Muscle layer of duodenum (tissue), 2 donors: ENCODE measurements at regions not wholly inside any gene's neighbourhood (a gene's known extent, or its start where the extent isn't known, plus 50 kb on each side); places are given as distances from the start of the nearest gene placed in this dataset.

ENCODE experiments used
- H3K27ac ChIP-seq: one replicate; pipeline ENCODE4 v1.7.0; 2013; ENCODE audit warnings: mild to moderate bottlenecking, low read length
- H3K27me3 ChIP-seq: one replicate; pipeline ENCODE4 v1.7.0; 2013; ENCODE audit warnings: low read depth, mild to moderate bottlenecking, control low read depth, low read length
- H3K36me3 ChIP-seq, 2 donors: one replicate each; pipeline ENCODE4 v1.7.0; 2013; ENCODE audit warnings: low read length in 2 of 2, control low read depth in 1 of 2, mild to moderate bottlenecking in 1 of 2; ENCODE audit not compliant: insufficient read depth in 2 of 2, control insufficient read depth in 1 of 2
- H3K4me1 ChIP-seq, 2 donors: one replicate each; pipeline ENCODE4 v1.7.0; 2013; ENCODE audit warnings: low read length in 2 of 2, mild to moderate bottlenecking in 2 of 2, control low read depth in 1 of 2, moderate library complexity in 1 of 2; ENCODE audit not compliant: insufficient read depth in 2 of 2, control insufficient read depth in 1 of 2
- H3K4me3 ChIP-seq, 2 donors: one replicate each; pipeline ENCODE4 v1.7.0; 2013; ENCODE audit warnings: low read length in 2 of 2, low read depth in 1 of 2, mild to moderate bottlenecking in 1 of 2
- H3K9me3 ChIP-seq, 2 donors: one replicate each; pipeline ENCODE4 v1.7.0; 2013; ENCODE audit warnings: low read length in 2 of 2, control low read depth in 1 of 2, mild to moderate bottlenecking in 1 of 2; ENCODE audit not compliant: control insufficient read depth in 1 of 2
- donor health status: healthy.

DNA sequence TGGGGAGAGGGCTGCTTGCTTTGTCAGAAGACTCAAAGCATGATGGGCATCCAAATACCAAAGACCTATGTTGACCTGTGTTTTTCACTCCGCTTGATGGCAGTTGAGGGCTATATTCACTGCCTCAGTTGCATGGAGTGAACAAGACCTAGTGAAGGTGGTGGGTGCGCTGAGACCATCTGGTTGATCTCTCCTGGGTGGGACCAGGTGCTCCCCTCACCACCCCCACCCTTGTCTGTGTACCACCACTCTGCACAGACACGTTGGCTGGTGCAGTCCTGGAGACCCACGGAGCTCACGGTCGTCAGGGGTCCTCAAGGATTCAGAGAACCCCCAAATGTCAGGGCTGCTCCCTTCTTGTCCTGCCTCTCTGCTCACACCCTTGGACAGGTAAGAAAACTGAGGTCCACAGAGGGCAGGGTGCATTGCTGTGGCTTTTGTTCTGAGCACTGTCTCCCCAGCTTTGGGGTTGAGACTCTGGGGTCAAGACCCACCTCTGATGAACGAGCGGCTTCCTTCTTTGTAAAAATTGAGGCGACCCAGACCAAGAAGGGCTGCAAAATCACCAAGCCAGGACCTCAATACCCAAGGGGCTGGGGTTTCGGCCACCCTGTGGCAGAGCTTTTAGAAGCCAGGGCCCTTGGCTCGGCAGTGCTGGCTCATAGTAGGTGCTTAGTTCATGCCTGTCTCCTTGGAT, 166.3 kb upstream of the RTL1 start:
- Histone ChIP-seq H3K36me3 (no peaks in the 10 kb centered on the region), H3K4me1 (no peaks in the 10 kb centered on the region), H3K27me3 (no peaks in the 10 kb centered on the region), H3K4me3 (no peak overlapping the region), H3K27ac (no peak overlapping the region), H3K9me3 (no peaks in the 10 kb centered on the region)

DNA sequence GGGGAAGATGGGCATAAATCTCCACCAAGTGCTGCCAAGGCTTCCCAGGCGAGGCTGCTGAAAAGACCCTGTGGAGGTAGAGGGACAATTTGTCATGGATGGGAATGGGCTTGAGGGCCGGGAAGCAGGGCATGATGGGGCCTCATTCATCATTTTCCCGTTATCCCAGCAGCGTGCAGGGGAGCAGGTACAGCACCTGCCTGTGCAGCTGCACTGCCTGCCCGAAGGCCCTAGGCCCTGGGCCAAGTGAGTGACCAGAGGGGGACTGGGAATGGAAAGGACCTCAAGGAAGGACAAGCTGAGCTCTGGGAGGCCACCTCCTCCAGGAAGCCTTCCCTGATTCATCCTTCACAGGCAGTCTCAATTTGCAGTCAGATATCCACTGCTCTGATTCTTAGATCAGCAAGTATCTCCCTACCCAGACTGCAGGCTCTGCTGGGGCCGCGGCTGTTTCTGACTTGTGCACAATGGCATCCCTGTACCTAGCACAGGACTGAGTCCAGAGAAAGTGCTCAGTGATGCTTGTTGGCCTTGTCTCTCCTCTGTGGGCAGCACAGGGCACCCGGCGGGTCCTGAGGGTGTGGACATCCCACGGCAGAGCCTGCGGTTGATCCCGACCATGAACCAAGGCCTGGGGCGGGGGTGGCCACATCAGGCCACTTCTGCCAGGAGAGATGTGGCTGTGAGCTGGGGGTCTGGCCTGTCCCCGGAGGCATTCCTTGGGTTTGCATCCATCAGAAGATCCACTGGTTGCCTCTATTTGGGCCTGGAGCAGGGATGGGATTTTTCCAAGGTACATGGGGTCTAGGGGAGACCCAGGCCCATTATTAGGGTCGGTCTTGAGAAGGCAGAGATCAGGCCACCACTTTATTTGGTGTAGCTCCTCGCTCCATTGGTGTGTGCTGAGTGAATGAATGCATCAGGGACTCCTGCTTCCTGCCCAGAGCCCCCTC, 167.3 kb upstream of the RTL1 start:
- Histone ChIP-seq H3K27ac (no peak overlapping the region), H3K36me3 (no peaks in the 10 kb centered on the region), H3K4me3 (no peak overlapping the region), H3K27me3 (no peaks in the 10 kb centered on the region), H3K9me3 (no peaks in the 10 kb centered on the region), H3K4me1 (no peaks in the 10 kb centered on the region)

DNA sequence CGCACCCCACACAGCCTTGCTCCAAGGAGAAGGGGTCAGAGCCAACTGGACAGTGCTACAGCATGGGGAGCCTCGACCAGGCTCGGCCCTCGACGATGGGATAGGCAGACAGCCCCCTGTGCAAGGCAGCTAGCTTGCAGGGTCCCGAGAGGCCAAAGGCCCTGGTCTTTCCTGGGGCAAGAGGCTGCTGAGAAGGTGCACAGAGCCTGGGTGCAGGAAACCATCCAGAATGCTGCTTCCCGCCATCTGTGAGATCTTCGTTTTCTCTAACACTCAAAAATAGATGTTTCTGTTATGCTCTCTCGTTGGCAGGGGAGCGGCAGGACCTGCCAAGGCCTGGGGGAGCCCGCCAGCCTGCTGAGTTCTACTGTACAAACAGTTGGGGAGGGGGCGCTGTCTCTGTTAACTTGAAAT, 168.0 kb upstream of the RTL1 start:
- Histone ChIP-seq H3K4me1 (no peaks in the 10 kb centered on the region), H3K4me3 (no peak overlapping the region), H3K9me3 (no peaks in the 10 kb centered on the region), H3K36me3 (no peaks in the 10 kb centered on the region), H3K27me3 (peaks cover 3% of the 10 kb centered on the region), H3K27ac (no peak overlapping the region)

DNA sequence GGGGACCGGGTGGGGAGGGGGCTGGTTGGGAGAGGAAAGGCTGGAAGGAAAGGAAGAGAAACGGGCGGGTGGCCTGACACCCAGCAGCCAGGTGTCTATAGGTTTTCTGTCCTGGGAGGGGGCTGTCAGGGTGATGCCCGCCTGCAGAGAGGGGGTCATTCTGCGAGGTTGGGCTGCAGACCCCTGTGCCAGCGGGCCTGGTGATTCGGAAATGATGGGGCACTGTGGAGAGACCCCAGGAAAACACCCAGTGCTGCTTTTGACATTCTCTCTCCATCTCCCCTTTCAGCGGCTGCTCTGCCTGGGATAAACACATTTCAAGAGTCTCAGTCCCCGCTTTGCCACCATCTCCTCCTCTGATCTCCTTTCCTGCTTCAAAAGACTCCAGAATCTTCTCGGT, 168.5 kb upstream of the RTL1 start:
- H3K27ac ChIP-seq = no peak overlapping the region
- H3K4me3 ChIP-seq = no peak overlapping the region
- peaks cover 0 to 2% of the 10 kb centered on the region in 2 donors for H3K4me1 ChIP-seq
- peaks cover 9% of the 10 kb centered on the region for H3K27me3 ChIP-seq
- H3K9me3 ChIP-seq = no peaks in the 10 kb centered on the region
- no peaks in the 10 kb centered on the region for H3K36me3 ChIP-seq

DNA sequence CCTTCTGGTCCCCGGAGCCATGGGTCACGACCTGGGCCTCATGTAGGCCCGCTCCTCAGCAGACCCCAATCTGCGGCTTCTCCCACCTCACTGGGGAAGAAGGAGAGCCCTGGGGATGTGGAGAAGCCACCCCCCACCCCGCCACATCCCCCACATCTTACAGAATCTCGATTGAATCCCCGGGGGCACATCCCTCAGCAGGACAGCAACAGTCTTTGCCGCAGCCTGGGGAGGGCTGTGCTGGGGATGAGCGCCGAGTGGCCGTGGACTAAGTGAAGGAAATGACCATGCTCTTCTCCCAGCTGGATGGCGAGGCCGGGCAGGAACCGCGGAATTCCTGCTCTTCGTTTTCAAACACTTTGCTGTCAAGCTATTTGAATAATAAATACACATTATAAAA, 169.0 kb upstream of the RTL1 start:
- Histone ChIP-seq H3K36me3 (no peaks in the 10 kb centered on the region), H3K4me1 (peaks cover 0 to 6% of the 10 kb centered on the region in 2 donors), H3K27ac (no peak overlapping the region), H3K27me3 (peaks cover 9% of the 10 kb centered on the region), H3K4me3 (no peak overlapping the region), H3K9me3 (no peaks in the 10 kb centered on the region)

DNA sequence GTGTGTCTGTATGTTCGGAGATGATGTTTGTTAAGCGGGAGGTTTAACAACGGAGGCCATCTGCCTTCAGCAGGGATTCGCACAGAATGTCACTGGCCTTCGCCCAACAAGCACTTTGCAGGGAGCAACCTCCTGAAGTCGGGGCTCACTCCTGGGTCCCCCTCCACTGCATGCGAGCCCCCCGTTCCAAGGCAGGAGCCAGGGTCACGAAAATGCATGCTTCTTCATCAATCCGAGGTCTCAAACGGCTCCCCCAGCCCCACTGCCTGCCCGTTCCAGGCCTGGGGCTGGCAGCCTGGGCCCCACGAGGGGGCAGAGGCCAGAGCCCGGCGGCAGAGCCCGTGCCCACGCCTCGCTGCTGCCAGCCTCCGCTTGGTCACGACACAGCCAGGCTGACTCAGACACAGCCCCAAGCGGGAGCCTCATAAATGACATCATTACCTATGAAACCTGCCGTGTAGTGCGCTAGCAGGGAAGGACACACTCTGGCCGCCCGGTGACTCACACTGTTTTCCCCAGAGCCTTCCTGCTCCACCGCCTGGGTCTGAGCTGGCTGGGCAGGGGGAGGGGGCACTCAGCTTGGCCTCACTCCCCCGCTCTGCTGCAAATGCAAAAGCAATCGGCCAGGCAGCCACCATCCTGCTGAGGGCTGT, 169.5 kb upstream of the RTL1 start:
- Histone ChIP-seq H3K4me3 (no peak overlapping the region), H3K27me3 (peaks cover 10% of the 10 kb centered on the region), H3K36me3 (no peaks in the 10 kb centered on the region), H3K27ac (no peak overlapping the region), H3K9me3 (no peaks in the 10 kb centered on the region), H3K4me1 (peaks cover 0 to 10% of the 10 kb centered on the region in 2 donors)

DNA sequence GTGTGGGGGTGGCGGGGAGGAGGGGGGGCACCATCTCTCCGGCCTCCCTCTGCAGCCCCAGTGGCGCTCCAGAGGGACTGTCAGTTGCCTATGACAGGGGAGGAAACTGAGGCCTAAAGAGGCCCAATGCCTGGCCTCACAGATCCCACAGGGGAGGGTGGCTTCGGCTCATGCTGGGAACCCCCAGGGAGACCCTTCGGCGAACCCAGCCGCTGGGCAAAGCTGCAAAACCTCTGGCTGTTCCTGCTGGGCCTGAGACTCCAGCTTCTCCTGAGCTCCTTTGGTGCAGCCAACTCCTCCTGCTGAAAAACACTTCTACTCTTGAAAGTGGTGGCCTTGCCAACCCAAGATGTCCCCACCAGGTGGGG, 170.1 kb upstream of the RTL1 start:
- peaks cover 16% of the 10 kb centered on the region for H3K27me3 ChIP-seq
- H3K9me3 ChIP-seq = no peaks in the 10 kb centered on the region
- no peak overlapping the region for H3K27ac ChIP-seq
- H3K36me3 ChIP-seq = no peaks in the 10 kb centered on the region
- peaks cover 0 to 10% of the 10 kb centered on the region in 2 donors for H3K4me1 ChIP-seq
- H3K4me3 ChIP-seq = no peak overlapping the region

DNA sequence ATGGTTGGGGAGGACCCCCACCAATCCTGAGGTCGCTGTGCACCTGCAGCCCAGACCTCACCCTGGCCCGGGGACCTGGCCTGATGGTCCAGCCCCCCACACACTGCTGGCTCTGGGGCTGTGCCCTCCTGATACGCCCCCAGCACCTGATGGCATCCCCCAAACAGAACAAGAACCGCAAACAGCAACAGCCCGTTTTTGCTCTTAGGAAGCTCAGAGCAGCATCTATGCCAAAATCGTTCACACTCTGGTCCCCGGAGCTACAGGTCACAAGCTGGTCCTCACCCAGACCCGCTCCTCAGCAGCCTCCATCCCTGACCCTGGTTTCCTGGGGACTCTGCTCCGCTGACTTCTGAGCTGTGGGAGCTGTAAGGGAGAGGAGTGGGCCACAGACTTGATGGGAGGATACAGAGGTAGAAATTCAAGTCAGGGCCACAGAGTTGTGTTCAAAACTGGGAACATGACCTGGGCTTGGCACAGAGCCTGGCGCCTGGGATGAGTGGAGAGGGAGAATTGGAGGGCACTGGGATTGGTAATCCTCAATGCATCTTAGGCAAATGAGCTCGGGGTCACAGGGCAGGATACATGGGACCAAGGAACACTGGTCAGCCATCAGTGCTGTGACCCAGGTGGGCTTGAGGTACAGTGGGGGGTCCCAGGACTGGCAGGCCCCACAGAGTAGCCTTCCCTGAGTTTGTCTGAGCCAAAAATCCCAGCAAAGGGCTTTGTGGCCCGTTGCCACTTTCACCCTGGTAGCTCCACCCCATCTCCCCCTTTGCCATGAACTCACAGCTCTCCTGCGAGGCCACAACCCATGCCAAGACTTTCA, 170.9 kb upstream of the RTL1 start:
- Histone ChIP-seq H3K27ac (no peak overlapping the region), H3K36me3 (no peaks in the 10 kb centered on the region), H3K27me3 (peaks cover 18% of the 10 kb centered on the region), H3K9me3 (no peaks in the 10 kb centered on the region), H3K4me1 (peaks cover 0 to 10% of the 10 kb centered on the region in 2 donors), H3K4me3 (no peak overlapping the region)

DNA sequence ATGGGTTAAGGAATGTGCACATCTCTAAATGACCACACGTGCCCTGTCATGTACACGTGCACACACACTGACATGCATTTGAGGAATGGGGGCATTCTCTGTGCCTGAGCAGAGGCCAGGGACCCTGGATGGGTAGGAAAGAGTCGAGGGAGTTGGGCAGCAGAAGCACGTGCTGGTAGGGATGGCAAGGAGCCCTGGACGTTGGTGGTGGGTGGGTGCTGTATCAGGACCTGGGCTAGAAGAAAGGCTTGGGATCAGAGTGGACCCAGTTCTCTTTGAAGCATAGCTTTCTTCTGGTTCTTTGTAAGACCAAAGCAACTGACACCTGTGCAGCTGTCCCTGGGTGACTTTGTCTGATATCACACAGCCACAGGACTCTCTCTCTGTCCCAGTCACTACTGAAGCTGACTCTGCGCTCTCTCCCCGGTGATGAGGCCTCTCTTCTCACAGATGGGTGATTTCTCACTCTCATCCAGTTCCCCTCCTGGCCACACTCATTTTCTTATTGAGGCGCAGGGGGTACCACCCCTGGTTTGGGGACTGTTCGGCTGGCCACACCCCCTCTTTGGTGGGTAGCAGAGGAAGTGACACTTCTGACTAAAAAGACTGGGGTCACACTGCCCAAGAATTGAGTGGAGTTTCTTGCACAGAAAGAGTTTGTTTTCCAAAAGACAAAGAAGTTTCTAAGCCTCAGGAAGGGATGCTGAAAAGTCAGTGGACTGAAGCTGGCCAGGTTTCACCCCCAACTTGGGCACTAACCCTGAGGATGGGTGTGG, 171.7 kb upstream of the RTL1 start:
- Histone ChIP-seq H3K36me3 (no peaks in the 10 kb centered on the region), H3K4me3 (no peak overlapping the region), H3K9me3 (no peaks in the 10 kb centered on the region), H3K4me1 (peaks cover 0 to 10% of the 10 kb centered on the region in 2 donors), H3K27ac (no peak overlapping the region), H3K27me3 (peaks cover 18% of the 10 kb centered on the region)

DNA sequence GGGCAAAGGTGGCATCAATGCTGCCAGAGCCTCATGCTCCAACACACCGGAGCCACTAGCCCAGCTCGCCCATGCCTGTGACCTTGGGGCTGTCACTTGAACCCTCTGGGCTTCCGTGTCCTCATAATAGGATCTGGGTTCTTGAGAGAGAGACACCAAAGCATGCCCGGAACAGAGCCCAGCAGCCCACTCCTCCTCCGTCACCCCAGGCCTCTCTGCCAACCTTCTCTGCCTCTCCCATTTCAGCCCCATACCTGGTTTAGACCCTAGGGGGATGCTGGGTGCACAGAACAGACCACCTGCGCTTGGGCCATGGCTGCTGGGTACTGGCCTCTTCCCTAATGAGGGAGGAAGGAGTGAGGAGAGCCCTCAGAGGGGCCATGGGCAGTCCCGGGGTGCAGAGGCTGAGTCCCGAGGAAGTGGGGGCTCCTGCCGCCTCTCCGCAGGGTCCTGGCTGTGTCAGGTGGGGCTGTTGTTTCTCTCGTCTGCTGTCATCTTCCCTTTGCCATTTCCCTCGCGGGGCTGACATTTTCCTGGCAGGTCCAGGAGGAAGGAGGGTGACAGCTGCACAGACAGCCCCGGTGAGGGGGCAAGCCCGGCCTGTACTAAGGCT, 172.4 kb upstream of the RTL1 start:
- H3K27me3 ChIP-seq = peaks cover 18% of the 10 kb centered on the region
- H3K4me3 ChIP-seq = no peak overlapping the region
- H3K36me3 ChIP-seq = no peaks in the 10 kb centered on the region
- H3K9me3 ChIP-seq = no peaks in the 10 kb centered on the region
- no peak overlapping the region for H3K27ac ChIP-seq
- peaks cover 0 to 10% of the 10 kb centered on the region in 2 donors for H3K4me1 ChIP-seq
